ENCODE measurements at regions not wholly inside any gene's neighbourhood (a gene's known extent, or its start where the extent isn't known, plus 50 kb on each side); places are given as distances from the start of the nearest gene placed in this dataset.

GRCh38 chr22:19634226-19634975 lies 79.9 kb upstream of the SEPTIN5 start:
- Histone ChIP-seq H3K4me1 (no peaks in the 10 kb centered on the region), H3K27me3 (peaks cover 0 to 16% (median 0%) of the 10 kb centered on the region in 3 donors), H3K4me3 (no peak overlapping the region), H3K9me3 (no peaks in the 10 kb centered on the region), H3K27ac (no peak overlapping the region), H3K36me3 (no peaks in the 10 kb centered on the region)
- 81 to 86% (median 82%) methylated on average over 20 to 23 of the region's 23 CpGs for WGBS, 5 donors
- TF ChIP-seq POLR2AphosphoS5 (IDR thresholded peaks at IDR 0.05) (no peak), POLR2A (IDR thresholded peaks at IDR 0.05) (no peak), CTCF (IDR thresholded peaks at IDR 0.05) (no peak), EP300 (IDR thresholded peaks at IDR 0.05) (no peak)
- intact Hi-C loops (cut with DNase I; ENCODE audit: low total_unique reads), result loop anchor here (5.0 kb wide), 1 partner anchor 137 kb away; no protein-coding TSS in a partner anchor
- no peak for DNase-seq

GRCh38 chr22:19635644-19636043 lies 78.7 kb upstream of the SEPTIN5 start:
- H3K4me3 ChIP-seq, result no peak overlapping the region
- no peak for TF ChIP-seq CTCF (IDR thresholded peaks at IDR 0.05)
- no peak for TF ChIP-seq POLR2A (IDR thresholded peaks at IDR 0.05)
- TF ChIP-seq POLR2AphosphoS5 (IDR thresholded peaks at IDR 0.05), result no peak
- no peak for TF ChIP-seq EP300 (IDR thresholded peaks at IDR 0.05)
- H3K27ac ChIP-seq, result no peak overlapping the region
- H3K27me3 ChIP-seq, result peaks cover 0 to 11% (median 0%) of the 10 kb centered on the region in 3 donors
- 63 to 72% (median 67%) methylated on average over 3 of the region's 3 CpGs for WGBS, 5 donors
- no peaks in the 10 kb centered on the region for H3K36me3 ChIP-seq
- DNase-seq, result no peak
- no peaks in the 10 kb centered on the region for H3K4me1 ChIP-seq
- H3K9me3 ChIP-seq, result no peaks in the 10 kb centered on the region
- intact Hi-C loops (cut with DNase I; ENCODE audit: low total_unique reads), result no loop called here

GRCh38 chr22:19636696-19637407 lies 77.5 kb upstream of the SEPTIN5 start:
- WGBS, 5 donors, result 82 to 86% (median 83%) methylated on average over 17 to 18 of the region's 18 CpGs
- Histone ChIP-seq H3K27me3 (peaks cover 0 to 14% (median 5%) of the 10 kb centered on the region in 3 donors), H3K27ac (no peak overlapping the region), H3K36me3 (no peaks in the 10 kb centered on the region), H3K4me3 (no peak overlapping the region), H3K9me3 (no peaks in the 10 kb centered on the region), H3K4me1 (no peaks in the 10 kb centered on the region)
- TF ChIP-seq CTCF (IDR thresholded peaks at IDR 0.05) (no peak), POLR2A (IDR thresholded peaks at IDR 0.05) (no peak), POLR2AphosphoS5 (IDR thresholded peaks at IDR 0.05) (no peak)
- no peak for DNase-seq
- intact Hi-C loops (cut with DNase I; ENCODE audit: low total_unique reads), result no loop called here

GRCh38 chr22:19637408-19638281 lies 76.7 kb upstream of the SEPTIN5 start:
- no peaks in the 10 kb centered on the region for H3K36me3 ChIP-seq
- no peak overlapping the region for H3K27ac ChIP-seq
- WGBS, 5 donors, result 69 to 83% (median 80%) methylated on average over 13 to 15 of the region's 15 CpGs
- no peaks in the 10 kb centered on the region for H3K9me3 ChIP-seq
- no peaks in the 10 kb centered on the region for H3K4me1 ChIP-seq
- H3K27me3 ChIP-seq, result peaks cover 0 to 19% (median 8%) of the 10 kb centered on the region in 3 donors
- no peak overlapping the region for H3K4me3 ChIP-seq
- intact Hi-C loops (cut with DNase I; ENCODE audit: low total_unique reads), result no loop called here
- no peak for DNase-seq
- TF ChIP-seq POLR2A (IDR thresholded peaks at IDR 0.05) (no peak), CTCF (IDR thresholded peaks at IDR 0.05) (no peak), EP300 (IDR thresholded peaks at IDR 0.05) (no peak), POLR2AphosphoS5 (IDR thresholded peaks at IDR 0.05) (no peak)
